Prostate gland (tissue), 2 donors: ENCODE measurements at regions not wholly inside any gene's neighbourhood (a gene's known extent, or its start where the extent isn't known, plus 50 kb on each side); places are given as distances from the start of the nearest gene placed in this dataset.

Experiments
- CTCF ChIP-seq, 4 experiments: fragments of 200-600 bp in 2 of 4; fragments of 450-650 bp in 2 of 4; sonication (generic) in 2 of 4; IDR thresholded peaks; 1 replicate in 3 of 4; 2 replicates in 1 of 4; pipeline ENCODE4 v1.5.1; 2016 to 2019; ENCODE audit warnings: antibody characterized with exemption in 4 of 4, mild to moderate bottlenecking in 2 of 4, moderate library complexity in 2 of 4
- POLR2A ChIP-seq: fragments of 450-650 bp; IDR thresholded peaks from one replicate; pipeline ENCODE4 v1.6.1; 2016; ENCODE audit warnings: antibody characterized with exemption, mild to moderate bottlenecking

DNA sequence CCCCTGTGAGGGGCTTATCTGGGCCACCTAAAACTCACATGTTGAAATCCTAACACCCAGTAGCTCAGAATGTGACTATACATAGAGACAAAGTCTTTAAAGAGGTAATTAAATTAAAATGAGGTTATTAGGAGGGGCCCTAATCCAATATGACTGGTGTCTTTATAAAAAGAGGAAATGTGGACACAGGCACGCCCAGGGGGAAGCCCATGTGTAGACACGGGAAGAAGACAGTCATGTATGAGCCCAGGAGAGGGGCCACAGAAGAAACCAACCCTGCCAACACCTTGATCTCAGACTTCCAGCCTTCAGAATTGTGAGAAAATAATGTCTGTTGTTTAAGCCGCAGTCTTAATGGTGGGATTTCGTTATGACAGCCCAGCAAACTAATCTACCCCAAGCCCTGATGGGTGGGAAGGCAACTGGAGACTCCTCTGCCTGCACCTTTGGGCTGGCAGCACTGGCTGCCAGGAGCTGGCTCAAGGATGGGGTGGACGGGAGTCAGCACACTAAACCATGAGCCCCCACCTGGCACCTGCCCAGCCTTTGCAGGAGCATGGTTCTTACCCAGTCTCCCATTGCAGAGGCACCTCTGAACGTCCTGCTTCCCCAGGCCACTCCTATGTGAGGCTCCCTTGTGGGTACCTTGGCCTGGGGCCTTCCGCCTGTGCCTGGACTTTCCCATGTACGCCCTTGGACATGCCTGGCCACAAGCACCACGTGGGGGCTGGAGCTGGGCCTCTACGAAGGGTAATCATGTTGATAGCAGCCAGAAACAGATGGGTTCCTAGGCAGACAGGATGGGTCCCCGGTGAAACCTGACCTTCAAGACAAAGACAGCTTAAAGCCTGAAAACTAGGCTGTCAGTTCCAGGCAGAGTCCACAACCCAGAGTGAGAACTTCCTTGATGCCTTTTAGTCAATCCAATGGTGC lies 57.1 kb upstream of the DMRTB1 start:
- TF ChIP-seq POLR2A (no peak), CTCF (IDR thresholded peaks at IDR 0.05) (no peak)
